GM12878 (cell line): ENCODE measurements at regions not wholly inside any gene's neighbourhood (a gene's known extent, or its start where the extent isn't known, plus 50 kb on each side); places are given as distances from the start of the nearest gene placed in this dataset.
"Not testable (repeated sequence)": the region's sequence is repeated elsewhere in the genome, so short reads cannot be mapped to it uniquely, and the experiment has no call there.

Experiments
- ATAC-seq: fragments of 200-7000 bp; cut with Tn5 transposase; 3 replicates; pipeline ENCODE4 v1.9.1; 2020; ENCODE audit warnings: mild to moderate bottlenecking, moderate library complexity
- BruUV-seq: library from RNA; stranded (reverse); fragments of 400-500 nt; replicated peaks from 2 replicates; lab custom pipeline; 2021; lab: Mats Ljungman, UMichigan
- CTCF ChIA-PET: fragments of 300-600 bp; sonication (Branson Sonifier 250); formaldehyde crosslinking; extraction: SDS; loops from one replicate; lab custom pipeline; 2021; ENCODE audit warnings: inconsistent platforms; lab: Yijun Ruan, JAX
- POLR2A ChIA-PET: fragments of 350-600 bp; formaldehyde crosslinking; extraction: SDS; loops from one replicate; lab custom pipeline; 2021; ENCODE audit warnings: inconsistent platforms; lab: Charles Lee
- RAD21 ChIA-PET: fragments of 300-600 bp; sonication (Branson Sonifier 250); formaldehyde crosslinking; loops from one replicate; lab custom pipeline; 2023; ENCODE audit warnings: antibody characterized with exemption; ENCODE audit not compliant: unreplicated experiment; lab: Charles Lee
- SMC1A ChIA-PET: fragments of 300-600 bp; sonication (Branson Sonifier 250); formaldehyde crosslinking; loops from one replicate; lab custom pipeline; 2023; ENCODE audit not compliant: unreplicated experiment, uncharacterized antibody; lab: Charles Lee
- DNase-seq: peaks from one replicate; pipeline ENCODE4 v3.0.0-alpha.2; 2011; ENCODE audit warnings: low read depth, low spot score
- FAIRE-seq: peaks from 3 replicates; lab custom pipeline; 2011; peaks lifted over from hg19 to GRCh38; lab: Jason Lieb, UNC
- H2AFZ ChIP-seq: 2 replicates; pipeline ENCODE4 v1.6.0; 2011; ENCODE audit warnings: low read depth, low read length, control low read depth; ENCODE audit not compliant: control insufficient read depth
- H3K27ac ChIP-seq: 2 replicates; pipeline ENCODE4 v1.5.1; 2011; ENCODE audit warnings: control low read depth; ENCODE audit not compliant: control insufficient read depth, insufficient read depth
- H3K27me3 ChIP-seq, 2 experiments: replicated peaks in 1 of 2; 2 replicates each; pipeline versions ENCODE4 v1.6.0 to v1.6.1; 2011; ENCODE audit warnings: low read length in 1 of 2; ENCODE audit not compliant: control insufficient read depth in 2 of 2, insufficient read depth in 2 of 2
- H3K36me3 ChIP-seq, 2 experiments: 2 replicates each; pipeline ENCODE4 v1.5.1; 2011; ENCODE audit warnings: low read length in 1 of 2; ENCODE audit not compliant: control insufficient read depth in 2 of 2, insufficient read depth in 2 of 2
- H3K4me1 ChIP-seq: 2 replicates; pipeline ENCODE4 v1.6.1; 2011; ENCODE audit warnings: mild to moderate bottlenecking, low read length, moderate library complexity, mixed read lengths; ENCODE audit not compliant: control insufficient read depth, insufficient read depth
- H3K4me2 ChIP-seq: 2 replicates; pipeline ENCODE4 v1.6.0; 2011; ENCODE audit warnings: control low read depth; ENCODE audit not compliant: control insufficient read depth, insufficient read depth
- H3K4me3 ChIP-seq: fragments of 200-600 bp; sonication (generic); 2 replicates; pipeline ENCODE4 v1.5.1; 2016
- H3K79me2 ChIP-seq: 2 replicates; pipeline ENCODE4 v1.6.0; 2011; ENCODE audit warnings: low read length; ENCODE audit not compliant: control insufficient read depth, insufficient read depth
- H3K9ac ChIP-seq: 2 replicates; pipeline ENCODE4 v1.8.0; 2011; ENCODE audit warnings: low read length, control low read depth, mixed read lengths; ENCODE audit not compliant: control insufficient read depth, insufficient read depth
- H3K9me3 ChIP-seq: replicated peaks from 3 replicates; pipeline ENCODE4 v1.5.1; 2011; ENCODE audit warnings: mild to moderate bottlenecking, low read length; ENCODE audit not compliant: control insufficient read depth, insufficient read depth
- H4K20me1 ChIP-seq: 2 replicates; pipeline ENCODE4 v1.6.0; 2011; ENCODE audit not compliant: control insufficient read depth, insufficient read depth
- WGBS: methylation state at CpG from one replicate; pipeline ENCODE4 v1.1.6; 2016; ENCODE audit warnings: low lambda C conversion rate; ENCODE audit not compliant: insufficient replicate concordance, insufficient coverage; ENCODE audit errors: missing lambda C conversion rate; 5-methylcytosine and 5-hydroxymethylcytosine counted together
- in situ Hi-C: fragments of 300-500 bp; cut with MboI; formaldehyde crosslinking; loops from 9 replicates; pipeline ENCODE4 v1.14.3; 2018; ENCODE audit warnings: mixed read lengths
- intact Hi-C: fragments of 100-400 bp; cut with micrococcal nuclease; formaldehyde crosslinking; loops from one replicate; pipeline ENCODE4 v1.14.2; 2022; ENCODE audit not compliant: unreplicated experiment

DNA sequence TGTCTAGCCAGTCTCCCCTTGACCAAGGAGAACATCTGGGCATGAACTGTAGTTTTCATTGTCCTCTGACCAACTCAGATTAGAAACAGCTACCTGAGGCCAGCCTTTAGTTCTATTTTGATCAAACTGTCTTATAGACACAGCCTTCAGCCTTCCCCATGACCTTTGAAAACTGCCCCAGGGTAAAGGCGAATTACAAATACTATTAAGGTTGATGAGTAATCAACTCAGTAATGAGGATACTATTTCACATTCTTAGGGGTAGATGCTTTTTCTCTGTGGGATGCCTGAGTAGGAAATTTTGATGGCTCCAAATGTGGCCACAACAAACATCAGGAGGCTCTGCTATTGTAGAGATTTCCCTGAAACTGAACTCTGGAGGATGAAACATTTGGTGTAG is 234.0 kb upstream of the VKORC1L1 start:
- POLR2A ChIA-PET, H3K9me3 ChIP-seq, in situ Hi-C loops, intact Hi-C loops, H3K79me2 ChIP-seq, H3K27me3 ChIP-seq, RAD21 ChIA-PET, FAIRE-seq, H2AFZ ChIP-seq, H3K9ac ChIP-seq, BruUV-seq, H3K4me1 ChIP-seq, SMC1A ChIA-PET, H3K27ac ChIP-seq, CTCF ChIA-PET, H3K4me3 ChIP-seq, DNase-seq, H3K36me3 ChIP-seq, ATAC-seq, H4K20me1 ChIP-seq, H3K4me2 ChIP-seq: not testable (repeated sequence)
- WGBS: no CpG with 5 or more reads among the region's 1 CpG

DNA sequence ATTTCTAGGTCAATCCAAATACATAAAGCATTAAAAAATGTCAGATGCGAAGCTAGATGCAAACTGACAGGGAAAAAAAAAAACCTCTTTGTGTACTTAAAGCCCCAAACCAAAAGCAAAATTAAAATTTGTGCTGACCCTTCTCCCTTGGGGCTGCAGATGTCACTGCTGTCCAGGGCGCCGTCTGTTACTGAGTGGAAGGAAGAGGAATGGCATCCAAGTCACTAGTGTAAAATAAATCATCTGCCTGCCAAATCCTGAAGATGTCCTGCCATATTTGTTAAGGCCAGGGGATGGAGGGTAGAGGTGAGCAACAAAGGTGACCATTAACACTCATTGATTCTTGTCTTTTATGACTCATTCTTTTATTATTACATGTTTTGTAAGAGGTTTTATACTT is 233.2 kb upstream of the VKORC1L1 start:
- H3K36me3 ChIP-seq, RAD21 ChIA-PET, H3K4me2 ChIP-seq, H4K20me1 ChIP-seq, H3K27ac ChIP-seq, SMC1A ChIA-PET, CTCF ChIA-PET, H3K79me2 ChIP-seq, intact Hi-C loops, H3K4me1 ChIP-seq, BruUV-seq, in situ Hi-C loops, H2AFZ ChIP-seq, H3K27me3 ChIP-seq, POLR2A ChIA-PET, H3K9me3 ChIP-seq, FAIRE-seq, H3K9ac ChIP-seq, H3K4me3 ChIP-seq, DNase-seq: not testable (repeated sequence)
- no CpG with 5 or more reads among the region's 3 CpGs for WGBS
- peak; percentile 94 for ATAC-seq

DNA sequence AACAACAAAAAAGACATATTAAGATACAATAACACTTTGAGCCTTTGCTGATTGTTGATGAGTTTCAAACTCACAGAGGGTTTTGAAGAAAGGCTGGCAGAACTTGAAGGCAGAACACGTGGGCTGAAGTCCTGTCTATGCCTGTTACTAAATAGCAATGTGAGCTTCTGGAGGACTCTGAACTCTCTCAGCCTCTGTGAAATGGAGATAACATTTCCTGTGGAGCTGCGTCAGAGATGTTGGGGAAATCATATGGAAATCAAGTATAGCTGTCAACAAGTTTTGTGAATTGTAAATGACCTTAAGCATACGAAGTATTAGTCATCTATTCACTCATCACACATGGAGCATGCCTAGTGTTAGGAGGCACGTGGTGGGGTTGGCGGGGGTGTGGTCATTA is 229.4 kb upstream of the VKORC1L1 start:
- H3K9ac ChIP-seq, H3K36me3 ChIP-seq, H3K27ac ChIP-seq, in situ Hi-C loops, H3K4me3 ChIP-seq, H3K79me2 ChIP-seq, POLR2A ChIA-PET, H2AFZ ChIP-seq, intact Hi-C loops, ATAC-seq, CTCF ChIA-PET, FAIRE-seq, H4K20me1 ChIP-seq, DNase-seq, H3K4me1 ChIP-seq, H3K4me2 ChIP-seq, SMC1A ChIA-PET, H3K27me3 ChIP-seq, BruUV-seq, RAD21 ChIA-PET, H3K9me3 ChIP-seq: not testable (repeated sequence)
- WGBS: no CpG with 5 or more reads among the region's 5 CpGs

DNA sequence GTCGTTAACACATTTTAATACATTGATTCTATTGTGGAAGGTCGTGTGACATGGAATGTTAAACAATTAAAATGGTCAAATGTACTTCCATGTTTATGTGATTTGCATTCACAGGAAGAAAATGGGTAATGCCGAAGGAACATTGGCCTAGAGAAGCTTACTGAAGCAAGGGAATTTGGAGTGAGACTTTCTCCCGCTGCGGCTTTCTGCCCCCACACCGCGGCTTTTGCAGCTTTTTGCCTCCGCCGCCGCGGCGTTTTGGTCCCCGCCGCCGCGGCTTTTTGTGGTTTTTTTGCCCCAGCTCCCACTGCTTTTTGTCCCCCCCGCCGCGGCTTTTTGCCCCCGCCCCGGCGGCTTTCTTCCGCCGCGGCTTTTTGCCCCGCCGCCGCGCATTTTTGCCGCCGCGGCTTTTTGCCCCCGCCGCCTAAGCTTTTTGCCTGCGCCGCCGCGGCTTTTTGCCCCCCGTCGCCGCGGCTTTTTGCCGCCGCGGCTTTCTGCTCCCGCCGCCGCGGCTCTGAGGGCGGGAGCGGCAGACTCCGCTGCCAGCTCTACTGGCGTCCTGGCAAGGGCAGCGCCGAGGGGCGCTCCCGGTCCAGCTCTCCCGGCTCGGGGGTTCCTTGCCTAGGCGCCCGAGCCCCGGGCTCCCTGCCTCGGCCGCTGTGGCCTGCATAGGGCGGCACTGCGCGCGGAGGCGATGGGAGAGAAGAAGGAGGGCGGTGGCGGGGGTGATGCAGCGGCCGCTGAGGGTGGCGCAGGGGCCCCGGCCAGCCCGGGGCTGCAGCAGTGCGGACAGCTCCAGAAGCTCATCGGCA is 225.5 kb upstream of the VKORC1L1 start:
- H3K9me3 ChIP-seq, BruUV-seq, H3K36me3 ChIP-seq, CTCF ChIA-PET, RAD21 ChIA-PET, SMC1A ChIA-PET, ATAC-seq, intact Hi-C loops, H3K4me1 ChIP-seq, H3K9ac ChIP-seq, H3K27ac ChIP-seq, POLR2A ChIA-PET, H3K79me2 ChIP-seq, H4K20me1 ChIP-seq, in situ Hi-C loops, FAIRE-seq, H3K4me3 ChIP-seq, DNase-seq, H3K27me3 ChIP-seq, H3K4me2 ChIP-seq, H2AFZ ChIP-seq: not testable (repeated sequence)
- WGBS: no CpG with 5 or more reads among the region's 78 CpGs
